ENCODE measurements at regions not wholly inside any gene's neighbourhood (a gene's known extent, or its start where the extent isn't known, plus 50 kb on each side); places are given as distances from the start of the nearest gene placed in this dataset.

- TF ChIP-seq, protein P1, sequence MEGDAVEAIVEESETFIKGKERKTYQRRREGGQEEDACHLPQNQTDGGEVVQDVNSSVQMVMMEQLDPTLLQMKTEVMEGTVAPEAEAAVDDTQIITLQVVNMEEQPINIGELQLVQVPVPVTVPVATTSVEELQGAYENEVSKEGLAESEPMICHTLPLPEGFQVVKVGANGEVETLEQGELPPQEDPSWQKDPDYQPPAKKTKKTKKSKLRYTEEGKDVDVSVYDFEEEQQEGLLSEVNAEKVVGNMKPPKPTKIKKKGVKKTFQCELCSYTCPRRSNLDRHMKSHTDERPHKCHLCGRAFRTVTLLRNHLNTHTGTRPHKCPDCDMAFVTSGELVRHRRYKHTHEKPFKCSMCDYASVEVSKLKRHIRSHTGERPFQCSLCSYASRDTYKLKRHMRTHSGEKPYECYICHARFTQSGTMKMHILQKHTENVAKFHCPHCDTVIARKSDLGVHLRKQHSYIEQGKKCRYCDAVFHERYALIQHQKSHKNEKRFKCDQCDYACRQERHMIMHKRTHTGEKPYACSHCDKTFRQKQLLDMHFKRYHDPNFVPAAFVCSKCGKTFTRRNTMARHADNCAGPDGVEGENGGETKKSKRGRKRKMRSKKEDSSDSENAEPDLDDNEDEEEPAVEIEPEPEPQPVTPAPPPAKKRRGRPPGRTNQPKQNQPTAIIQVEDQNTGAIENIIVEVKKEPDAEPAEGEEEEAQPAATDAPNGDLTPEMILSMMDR (IDR thresholded peaks at IDR 0.05; ENCODE audit: low read depth, low read length, poor library complexity, severe bottlenecking) = no peak
- TF ChIP-seq EZH2phosphoT487 (IDR thresholded peaks at IDR 0.05; ENCODE audit: borderline replicate concordance, low read length) = no peak
Measured at GRCh38 chr6:15879371-15880261, 216.8 kb upstream of the DTNBP1 start.

Data from DOHH2 (cell line).